H1 (cell line): ENCODE measurements at regions not wholly inside any gene's neighbourhood (a gene's known extent, or its start where the extent isn't known, plus 50 kb on each side); places are given as distances from the start of the nearest gene placed in this dataset.

ENCODE experiments used
- CTCF ChIA-PET: fragments of 300-600 bp; sonication (Branson Sonifier 250); formaldehyde crosslinking; loops from one replicate; lab custom pipeline; 2021; ENCODE audit not compliant: partially characterized antibody; lab: Charles Lee
- POLR2A ChIA-PET: fragments of 300-600 bp; sonication (Branson Sonifier 250); formaldehyde crosslinking; loops from one replicate; lab custom pipeline; 2021; ENCODE audit warnings: inconsistent platforms; ENCODE audit not compliant: partially characterized antibody; lab: Charles Lee
- DNase-seq, 2 experiments: peaks; one replicate each; pipeline versions ENCODE4 v3.0.0 to v3.0.0-alpha.2; 2010 to 2022; ENCODE audit warnings: low spot score in 2 of 2, low read depth in 1 of 2, mixed read lengths in 1 of 2
- FAIRE-seq: peaks from 2 replicates; lab custom pipeline; 2011; peaks lifted over from hg19 to GRCh38; lab: Jason Lieb, UNC
- H2AFZ ChIP-seq: 2 replicates; pipeline ENCODE4 v1.8.1; 2012; ENCODE audit warnings: low read length, inconsistent platforms
- H2AK5ac ChIP-seq: 2 replicates; pipeline ENCODE4 v1.6.1; 2013; ENCODE audit warnings: low read depth, low read length
- H2BK120ac ChIP-seq: replicated peaks from 2 replicates; pipeline ENCODE3; 2013; ENCODE audit warnings: low read depth, low read length, inconsistent platforms
- H2BK12ac ChIP-seq: 2 replicates; pipeline ENCODE4 v1.6.1; 2013; ENCODE audit warnings: low read depth, low read length
- H2BK15ac ChIP-seq: 2 replicates; pipeline ENCODE4 v1.6.1; 2013; ENCODE audit warnings: low read length
- H2BK20ac ChIP-seq: 2 replicates; pipeline ENCODE4 v1.6.1; 2013; ENCODE audit warnings: low read length
- H2BK5ac ChIP-seq: 2 replicates; pipeline ENCODE4 v1.6.1; 2013; ENCODE audit warnings: low read depth, low read length
- H3K14ac ChIP-seq: 2 replicates; pipeline ENCODE4 v1.6.1; 2013; ENCODE audit warnings: inconsistent platforms; ENCODE audit not compliant: insufficient read length
- H3K18ac ChIP-seq: 2 replicates; pipeline ENCODE4 v1.6.1; 2013; ENCODE audit warnings: low read length; ENCODE audit errors: extremely low read depth
- H3K23ac ChIP-seq: 2 replicates; pipeline ENCODE4 v1.6.1; 2013; ENCODE audit warnings: inconsistent platforms; ENCODE audit not compliant: insufficient read length
- H3K23me2 ChIP-seq: 2 replicates; pipeline ENCODE4 v1.6.1; 2013; ENCODE audit warnings: low read depth, low read length
- H3K27ac ChIP-seq: 2 replicates; pipeline ENCODE4 v1.6.1; 2011; ENCODE audit warnings: low read depth, low read length, inconsistent platforms
- H3K27me3 ChIP-seq, 4 experiments: replicated peaks in 1 of 4; 1 replicate in 1 of 4; 2 replicates in 3 of 4; pipeline versions ENCODE4 v1.6.1 to v1.8.1; 2011 to 2013; ENCODE audit warnings: low read length in 3 of 4, mild to moderate bottlenecking in 3 of 4, inconsistent platforms in 2 of 4, mixed read lengths in 2 of 4, moderate library complexity in 1 of 4; ENCODE audit not compliant: control insufficient read depth in 3 of 4, insufficient read depth in 3 of 4; ENCODE audit errors: extremely low read depth in 1 of 4
- H3K36me3 ChIP-seq, 4 experiments: 2 replicates each; pipeline versions ENCODE4 v1.6.1 to v1.8.1; 2011 to 2013; ENCODE audit warnings: mild to moderate bottlenecking in 4 of 4, low read length in 3 of 4, moderate library complexity in 2 of 4, control low read depth in 1 of 4, inconsistent platforms in 1 of 4; ENCODE audit not compliant: insufficient read depth in 4 of 4, control insufficient read depth in 2 of 4
- H3K4ac ChIP-seq: replicated peaks from 2 replicates; pipeline ENCODE3; 2013; ENCODE audit warnings: low read length, low read depth, mixed read lengths, inconsistent platforms; ENCODE audit not compliant: insufficient read length
- H3K4me1 ChIP-seq, 4 experiments: replicated peaks in 1 of 4; 1 replicate in 1 of 4; 2 replicates in 3 of 4; pipeline versions ENCODE4 v1.6.1 to v1.8.1; 2011 to 2013; ENCODE audit warnings: low read length in 3 of 4, inconsistent platforms in 2 of 4, mixed read lengths in 1 of 4; ENCODE audit not compliant: insufficient read depth in 4 of 4, control insufficient read depth in 3 of 4
- H3K4me2 ChIP-seq, 2 experiments: 2 replicates each; pipeline versions ENCODE4 v1.6.1 to v1.8.1; 2011 to 2013; ENCODE audit warnings: low read depth in 2 of 2, low read length in 2 of 2, control low read depth in 1 of 2, inconsistent platforms in 1 of 2, mild to moderate bottlenecking in 1 of 2; ENCODE audit not compliant: insufficient read depth in 1 of 2
- H3K4me3 ChIP-seq, 4 experiments: fragments of 200-600, 300-600 bp in 1 of 4; sonication (generic), shearing (Covaris generic), sonication (Bioruptor Twin) in 1 of 4; 2 replicates each; pipeline versions ENCODE4 v1.5.1 to v1.8.1; 2011 to 2016; ENCODE audit warnings: low read length in 4 of 4, low read depth in 3 of 4, control low read depth in 2 of 4, inconsistent platforms in 2 of 4, mild to moderate bottlenecking in 2 of 4, mixed read lengths in 1 of 4, moderate library complexity in 1 of 4; ENCODE audit not compliant: insufficient read depth in 2 of 4; ENCODE audit errors: extremely low read depth in 1 of 4
- H3K56ac ChIP-seq: replicated peaks from 2 replicates; pipeline ENCODE3; 2013; ENCODE audit warnings: low read depth, mild to moderate bottlenecking, mixed read lengths, low read length, inconsistent platforms; ENCODE audit not compliant: insufficient read length
- H3K79me1 ChIP-seq: 2 replicates; pipeline ENCODE4 v1.6.1; 2013; ENCODE audit warnings: low read depth, low read length, control low read depth
- H3K79me2 ChIP-seq, 2 experiments: 2 replicates each; pipeline versions ENCODE4 v1.6.1 to v1.8.1; 2012 to 2013; ENCODE audit warnings: low read length in 2 of 2, mild to moderate bottlenecking in 2 of 2, inconsistent platforms in 1 of 2; ENCODE audit not compliant: insufficient read depth in 2 of 2, control insufficient read depth in 1 of 2
- H3K9ac ChIP-seq, 4 experiments: replicated peaks in 1 of 4; 1 replicate in 1 of 4; 2 replicates in 3 of 4; pipeline versions ENCODE4 v1.6.1 to v1.8.1; 2011 to 2013; ENCODE audit warnings: low read depth in 3 of 4, low read length in 3 of 4, control low read depth in 2 of 4, mild to moderate bottlenecking in 2 of 4, moderate library complexity in 2 of 4, inconsistent platforms in 1 of 4; ENCODE audit errors: extremely low read depth in 1 of 4
- H3K9me3 ChIP-seq, 2 experiments: 2 replicates each; pipeline versions ENCODE4 v1.6.1 to v1.8.1; 2012 to 2013; ENCODE audit warnings: mild to moderate bottlenecking in 2 of 2, moderate library complexity in 2 of 2, control low read depth in 1 of 2, inconsistent platforms in 1 of 2, low read depth in 1 of 2, low read length in 1 of 2, mixed read lengths in 1 of 2; ENCODE audit not compliant: insufficient read depth in 2 of 2
- H4K20me1 ChIP-seq, 2 experiments: replicated peaks in 1 of 2; 2 replicates each; pipeline versions ENCODE3 to v1.8.1; 2011 to 2013; ENCODE audit warnings: inconsistent platforms in 2 of 2, low read length in 2 of 2, mild to moderate bottlenecking in 1 of 2; ENCODE audit not compliant: insufficient read depth in 2 of 2, control insufficient read depth in 1 of 2
- H4K5ac ChIP-seq: 2 replicates; pipeline ENCODE4 v1.6.1; 2013; ENCODE audit warnings: low read length, low read depth, mixed read lengths, inconsistent platforms; ENCODE audit not compliant: insufficient read length
- H4K8ac ChIP-seq: 2 replicates; pipeline ENCODE4 v1.8.0; 2013; ENCODE audit warnings: mild to moderate bottlenecking, moderate library complexity, low read length, inconsistent platforms; ENCODE audit not compliant: insufficient read depth; ENCODE audit errors: extremely low read depth
- H4K91ac ChIP-seq: replicated peaks from 2 replicates; pipeline ENCODE3; 2013; ENCODE audit warnings: low read length, mixed read lengths, inconsistent platforms; ENCODE audit not compliant: insufficient read length
- BRCA1 ChIP-seq: IDR thresholded peaks from 2 replicates; pipeline ENCODE4 v1.6.1; 2012; ENCODE audit warnings: low read depth, low read length, improper control_type of control experiment
- CBX8 ChIP-seq: fragments of 300-800, 300-1000 bp; sonication (generic); IDR thresholded peaks from 2 replicates; pipeline ENCODE4 v1.7.1; 2016; ENCODE audit warnings: low read depth, low read length, borderline replicate concordance
- CHD2 ChIP-seq: IDR thresholded peaks from 2 replicates; pipeline ENCODE4 v1.6.1; 2012; ENCODE audit warnings: low read length, improper control_type of control experiment
- CREB1 ChIP-seq: IDR thresholded peaks from 2 replicates; pipeline ENCODE4 v1.6.1; 2012; ENCODE audit warnings: inconsistent platforms
- CTBP2 ChIP-seq: IDR thresholded peaks from 2 replicates; pipeline ENCODE4 v1.7.0; 2011; ENCODE audit warnings: borderline replicate concordance, mild to moderate bottlenecking, moderate library complexity, mixed read lengths, low read length; ENCODE audit not compliant: insufficient read depth, insufficient read length
- EP300 ChIP-seq, 2 experiments: IDR thresholded peaks; 1 replicate in 1 of 2; 2 replicates in 1 of 2; pipeline ENCODE4 v1.6.1; 2011 to 2012; ENCODE audit warnings: low read depth in 2 of 2, low read length in 2 of 2, mild to moderate bottlenecking in 2 of 2, borderline replicate concordance in 1 of 2, inconsistent platforms in 1 of 2, moderate library complexity in 1 of 2
- FOSL1 ChIP-seq: IDR thresholded peaks from 2 replicates; pipeline ENCODE4 v1.6.1; 2011; ENCODE audit warnings: mild to moderate bottlenecking, low read depth, low read length, moderate library complexity; ENCODE audit not compliant: insufficient read depth
- KDM1A ChIP-seq: fragments of 200-600, 300-600 bp; sonication (generic); IDR thresholded peaks from 2 replicates; pipeline ENCODE4 v1.7.1; 2016; ENCODE audit warnings: mild to moderate bottlenecking, low read length, borderline replicate concordance
- KDM4A ChIP-seq: IDR thresholded peaks from one replicate; pipeline ENCODE4 v1.7.1; 2012; ENCODE audit warnings: low read depth, mild to moderate bottlenecking, moderate library complexity, low read length, inconsistent platforms; ENCODE audit not compliant: severe bottlenecking
- SIRT6 ChIP-seq: IDR thresholded peaks from one replicate; pipeline ENCODE4 v1.7.1; 2012; ENCODE audit warnings: low read length, inconsistent platforms
- TAF7 ChIP-seq: optimal IDR thresholded peaks from 2 replicates; pipeline ENCODE3; 2011; ENCODE audit warnings: low read depth, mild to moderate bottlenecking, inconsistent platforms, low read length, moderate library complexity, borderline replicate concordance
- TEAD4 ChIP-seq: IDR thresholded peaks from 2 replicates; pipeline ENCODE4 v1.6.1; 2012; ENCODE audit warnings: low read depth, low read length, inconsistent platforms, mixed read lengths
- YY1 ChIP-seq: IDR thresholded peaks from 2 replicates; pipeline ENCODE4 v1.6.1; 2011; ENCODE audit warnings: low read depth, mild to moderate bottlenecking, low read length
- ZNF274 ChIP-seq: IDR thresholded peaks from 2 replicates; pipeline ENCODE4 v1.7.0; 2012; ENCODE audit warnings: low read length, borderline replicate concordance; ENCODE audit errors: extremely low read depth
- WGBS, 2 experiments: shearing (Covaris generic) in 1 of 2; methylation state at CpG; one replicate each; pipeline versions ENCODE4 v1.1.6 to v1.1.7; 2013 to 2015; ENCODE audit warnings: low lambda C conversion rate in 2 of 2, mixed read lengths in 2 of 2, inconsistent platforms in 1 of 2, low coverage in 1 of 2, missing lambda C conversion rate in 1 of 2; ENCODE audit not compliant: insufficient replicate concordance in 2 of 2, insufficient coverage in 1 of 2, insufficient read length in 1 of 2; ENCODE audit errors: extremely low coverage in 1 of 2, missing lambda C conversion rate in 1 of 2; 5-methylcytosine and 5-hydroxymethylcytosine counted together
- TF ChIP-seq, protein P1 (sequence below): IDR thresholded peaks from 2 replicates; pipeline ENCODE4 v1.6.1; 2011; ENCODE audit warnings: low read depth, mild to moderate bottlenecking, low read length; ENCODE audit not compliant: insufficient read depth

DNA sequence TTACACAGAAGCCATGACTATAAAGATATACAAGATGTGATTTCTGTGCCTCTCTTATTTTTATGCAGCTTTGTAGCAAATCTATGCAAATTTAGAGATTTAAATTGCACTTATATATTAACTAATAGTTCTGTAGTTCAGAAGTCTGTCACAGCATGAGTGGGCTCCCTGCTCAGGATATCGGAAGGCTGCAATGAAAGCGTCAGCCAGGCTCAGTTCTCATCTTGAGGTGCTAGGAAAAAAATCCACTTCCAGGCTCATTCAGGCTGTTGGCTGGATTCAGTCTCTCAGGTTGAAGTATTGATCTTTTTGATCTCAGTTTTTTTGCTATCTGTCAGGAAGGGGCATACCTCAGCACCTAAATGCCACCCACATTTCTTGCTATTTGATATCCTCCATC lies 487.4 kb upstream of the DEPDC1 start:
- Histone ChIP-seq H2BK12ac (no peak overlapping the region), H2BK20ac (no peak overlapping the region), H2BK120ac (no peak overlapping the region), H2BK5ac (no peak overlapping the region), H3K27ac (no peak overlapping the region), H3K36me3 (no peaks in the 10 kb centered on the region), H3K79me2 (no peaks in the 10 kb centered on the region), H4K8ac (no peak overlapping the region), H4K91ac (no peak overlapping the region), H3K4me3 (no peak overlapping the region), H4K20me1 (no peaks in the 10 kb centered on the region), H3K27me3 (no peaks in the 10 kb centered on the region), H3K9ac (no peak overlapping the region), H3K4me1 (peaks cover 0 to 3% (median 1%) of the 10 kb centered on the region in 4 experiments; a peak in 3 of 7 replicates), H3K18ac (no peak overlapping the region), H3K4ac (no peak overlapping the region), H4K5ac (no peak overlapping the region), H2AK5ac (no peak overlapping the region), H3K23ac (no peak overlapping the region), H3K9me3 (no peaks in the 10 kb centered on the region), H2AFZ (no peak overlapping the region), H3K56ac (no peak overlapping the region), H3K14ac (no peak overlapping the region), H2BK15ac (no peak overlapping the region), H3K23me2 (no peaks in the 10 kb centered on the region), H3K4me2 (no peak overlapping the region), H3K79me1 (no peaks in the 10 kb centered on the region)
- no peak for FAIRE-seq
- ChIA-PET CTCF (interaction anchor here (1.3 kb wide), 1 partner anchor 544 kb away, joined by 3 read pairs; no protein-coding TSS in a partner anchor), POLR2A (no interaction called here)
- 93% methylated on average over 2 of the region's 2 CpGs; no CpG with 5 or more reads in 1 of the 2 experiments for WGBS, 2 experiments
- no peak for DNase-seq
- no peak for TF ChIP-seq CBX8
- no peak for TF ChIP-seq BRCA1
- TF ChIP-seq CREB1, result no peak
- no peak for TF ChIP-seq TEAD4
- no peak for TF ChIP-seq KDM1A
- no peak for TF ChIP-seq ZNF274
- no peak for TF ChIP-seq TAF7
- no peak for TF ChIP-seq SIRT6
- TF ChIP-seq CHD2, result no peak
- TF ChIP-seq YY1, result no peak
- TF ChIP-seq EP300 (IDR thresholded peaks at IDR 0.05; ENCODE audit: borderline replicate concordance in 1 of 2, low read depth in 2 of 2, low read length in 2 of 2), result no peak
- no peak for TF ChIP-seq FOSL1
- TF ChIP-seq KDM4A, result no peak
- TF ChIP-seq, protein P1, sequence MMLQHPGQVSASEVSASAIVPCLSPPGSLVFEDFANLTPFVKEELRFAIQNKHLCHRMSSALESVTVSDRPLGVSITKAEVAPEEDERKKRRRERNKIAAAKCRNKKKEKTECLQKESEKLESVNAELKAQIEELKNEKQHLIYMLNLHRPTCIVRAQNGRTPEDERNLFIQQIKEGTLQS, result no peak
- no peak for TF ChIP-seq CTBP2
